Suprapubic skin (tissue), 4 donors: ENCODE measurements at regions not wholly inside any gene's neighbourhood (a gene's known extent, or its start where the extent isn't known, plus 50 kb on each side); places are given as distances from the start of the nearest gene placed in this dataset.

Experiments
- EP300 ChIP-seq: sonication (generic); formaldehyde crosslinking; IDR thresholded peaks from one replicate; pipeline ENCODE4 v1.6.1; 2017; ENCODE audit warnings: antibody characterized with exemption
- POLR2AphosphoS5 ChIP-seq, 3 donors: sonication (generic); formaldehyde crosslinking; IDR thresholded peaks; one replicate each; pipeline ENCODE4 v1.6.1; 2017; ENCODE audit warnings: antibody characterized with exemption in 3 of 3
- TF ChIP-seq, protein P1 (sequence below), 2 donors: fragments of 200-600 bp in 1 of 2; fragments of 450-650 bp in 1 of 2; sonication (generic) in 1 of 2; IDR thresholded peaks; one replicate each; pipeline ENCODE4 v1.5.1; 2016 to 2019; ENCODE audit warnings: antibody characterized with exemption in 2 of 2, mild to moderate bottlenecking in 1 of 2, moderate library complexity in 1 of 2

- TF ChIP-seq, protein P1, sequence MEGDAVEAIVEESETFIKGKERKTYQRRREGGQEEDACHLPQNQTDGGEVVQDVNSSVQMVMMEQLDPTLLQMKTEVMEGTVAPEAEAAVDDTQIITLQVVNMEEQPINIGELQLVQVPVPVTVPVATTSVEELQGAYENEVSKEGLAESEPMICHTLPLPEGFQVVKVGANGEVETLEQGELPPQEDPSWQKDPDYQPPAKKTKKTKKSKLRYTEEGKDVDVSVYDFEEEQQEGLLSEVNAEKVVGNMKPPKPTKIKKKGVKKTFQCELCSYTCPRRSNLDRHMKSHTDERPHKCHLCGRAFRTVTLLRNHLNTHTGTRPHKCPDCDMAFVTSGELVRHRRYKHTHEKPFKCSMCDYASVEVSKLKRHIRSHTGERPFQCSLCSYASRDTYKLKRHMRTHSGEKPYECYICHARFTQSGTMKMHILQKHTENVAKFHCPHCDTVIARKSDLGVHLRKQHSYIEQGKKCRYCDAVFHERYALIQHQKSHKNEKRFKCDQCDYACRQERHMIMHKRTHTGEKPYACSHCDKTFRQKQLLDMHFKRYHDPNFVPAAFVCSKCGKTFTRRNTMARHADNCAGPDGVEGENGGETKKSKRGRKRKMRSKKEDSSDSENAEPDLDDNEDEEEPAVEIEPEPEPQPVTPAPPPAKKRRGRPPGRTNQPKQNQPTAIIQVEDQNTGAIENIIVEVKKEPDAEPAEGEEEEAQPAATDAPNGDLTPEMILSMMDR (IDR thresholded peaks at IDR 0.05): no peak
- TF ChIP-seq POLR2AphosphoS5 (IDR thresholded peaks at IDR 0.05): no peak
- TF ChIP-seq EP300: no peak
These were observed 186.0 kb upstream of the MKI67 start for GRCh38 chr10:128312250-128312649.
